Neuronal stem cell (in vitro differentiated cells): ENCODE measurements at regions not wholly inside any gene's neighbourhood (a gene's known extent, or its start where the extent isn't known, plus 50 kb on each side); places are given as distances from the start of the nearest gene placed in this dataset.

Experiments used
- DNase-seq: peaks from one replicate; pipeline ENCODE4 v3.0.0-alpha.2; 2013; ENCODE audit warnings: low spot score
- H2AFZ ChIP-seq: one replicate; pipeline ENCODE4 v1.6.1; 2013; ENCODE audit warnings: mild to moderate bottlenecking, low read length, inconsistent platforms
- H2AK5ac ChIP-seq: 2 replicates; pipeline ENCODE4 v1.6.1; 2013; ENCODE audit warnings: low read depth, mild to moderate bottlenecking, inconsistent platforms, low read length, moderate library complexity, mixed read lengths
- H2BK120ac ChIP-seq: 2 replicates; pipeline ENCODE4 v1.6.1; 2013; ENCODE audit warnings: low read depth, mild to moderate bottlenecking, inconsistent platforms, low read length, moderate library complexity, mixed read lengths
- H2BK12ac ChIP-seq: one replicate; pipeline ENCODE4 v1.6.1; 2013; ENCODE audit warnings: low read length, inconsistent platforms
- H2BK15ac ChIP-seq: 2 replicates; pipeline ENCODE4 v1.6.1; 2013; ENCODE audit warnings: mild to moderate bottlenecking, low read length, inconsistent platforms, mixed read lengths
- H2BK5ac ChIP-seq: one replicate; pipeline ENCODE4 v1.6.1; 2013; ENCODE audit warnings: inconsistent platforms, mild to moderate bottlenecking, low read length, moderate library complexity
- H3K14ac ChIP-seq: one replicate; pipeline ENCODE4 v1.6.1; 2013; ENCODE audit warnings: low read length, inconsistent platforms
- H3K18ac ChIP-seq: 2 replicates; pipeline ENCODE4 v1.6.1; 2013; ENCODE audit warnings: low read length, inconsistent platforms
- H3K23ac ChIP-seq: 2 replicates; pipeline ENCODE4 v1.6.1; 2013; ENCODE audit warnings: low read depth, mild to moderate bottlenecking, mixed read lengths, low read length, inconsistent platforms; ENCODE audit not compliant: poor library complexity
- H3K27ac ChIP-seq: replicated peaks from 3 replicates; pipeline ENCODE4 v1.5.1; 2013; ENCODE audit warnings: low read length, inconsistent platforms
- H3K27me3 ChIP-seq, 3 experiments: 2 replicates each; pipeline ENCODE4 v1.6.1; 2013; ENCODE audit warnings: low read length in 3 of 3, mild to moderate bottlenecking in 2 of 3, inconsistent platforms in 1 of 3, low read depth in 1 of 3, mixed read lengths in 1 of 3, moderate library complexity in 1 of 3; ENCODE audit not compliant: control insufficient read depth in 3 of 3, insufficient read depth in 3 of 3
- H3K36me3 ChIP-seq, 2 donors: replicated peaks in 1 of 2; 2 replicates each; pipeline ENCODE4 v1.6.1; 2013; ENCODE audit warnings: low read length in 2 of 2; ENCODE audit not compliant: control insufficient read depth in 2 of 2, insufficient read depth in 2 of 2
- H3K4ac ChIP-seq: 2 replicates; pipeline ENCODE4 v1.6.1; 2013; ENCODE audit warnings: inconsistent platforms, mild to moderate bottlenecking, low read length, moderate library complexity
- H3K4me1 ChIP-seq, 2 donors: 1 replicate in 1 of 2; 2 replicates in 1 of 2; pipeline ENCODE4 v1.6.1; 2013; ENCODE audit warnings: low read length in 2 of 2, low read depth in 1 of 2; ENCODE audit not compliant: control insufficient read depth in 2 of 2, insufficient read depth in 1 of 2
- H3K4me2 ChIP-seq: one replicate; pipeline ENCODE4 v1.6.1; 2013; ENCODE audit warnings: mild to moderate bottlenecking, low read length, inconsistent platforms; ENCODE audit not compliant: insufficient read depth, poor library complexity, severe bottlenecking
- H3K4me3 ChIP-seq, 2 donors: 2 replicates each; pipeline ENCODE4 v1.5.1; 2013; ENCODE audit warnings: low read length in 2 of 2, mild to moderate bottlenecking in 2 of 2, inconsistent platforms in 1 of 2, moderate library complexity in 1 of 2
- H3K79me1 ChIP-seq: one replicate; pipeline ENCODE4 v1.6.1; 2013; ENCODE audit warnings: low read depth, mild to moderate bottlenecking, inconsistent platforms, low read length, moderate library complexity
- H3K9ac ChIP-seq: one replicate; pipeline ENCODE4 v1.6.1; 2013; ENCODE audit warnings: mild to moderate bottlenecking, low read depth, low read length, inconsistent platforms; ENCODE audit not compliant: poor library complexity
- H3K9me3 ChIP-seq, 2 donors: replicated peaks in 1 of 2; 2 replicates each; pipeline versions ENCODE3 to v1.6.1; 2013; ENCODE audit warnings: low read length in 2 of 2, mild to moderate bottlenecking in 2 of 2, inconsistent platforms in 1 of 2, low read depth in 1 of 2, mixed read lengths in 1 of 2, moderate library complexity in 1 of 2; ENCODE audit not compliant: control insufficient read depth in 2 of 2, insufficient read depth in 1 of 2
- H4K8ac ChIP-seq: one replicate; pipeline ENCODE4 v1.6.1; 2013; ENCODE audit warnings: low read depth, mild to moderate bottlenecking, inconsistent platforms, low read length, moderate library complexity
- H4K91ac ChIP-seq: one replicate; pipeline ENCODE4 v1.6.1; 2013; ENCODE audit warnings: low read length, low read depth, mild to moderate bottlenecking, inconsistent platforms; ENCODE audit not compliant: poor library complexity
- WGBS, 2 donors: extraction: QIAGEN DNeasy Blood & Tissue Kit; methylation state at CpG; one replicate each; pipeline ENCODE4 v1.1.7; 2013; ENCODE audit warnings: missing lambda C conversion rate in 2 of 2, mixed read lengths in 1 of 2; ENCODE audit not compliant: insufficient read length in 2 of 2, insufficient replicate concordance in 1 of 2; ENCODE audit errors: extremely low coverage in 2 of 2; 5-methylcytosine and 5-hydroxymethylcytosine counted together

DNA sequence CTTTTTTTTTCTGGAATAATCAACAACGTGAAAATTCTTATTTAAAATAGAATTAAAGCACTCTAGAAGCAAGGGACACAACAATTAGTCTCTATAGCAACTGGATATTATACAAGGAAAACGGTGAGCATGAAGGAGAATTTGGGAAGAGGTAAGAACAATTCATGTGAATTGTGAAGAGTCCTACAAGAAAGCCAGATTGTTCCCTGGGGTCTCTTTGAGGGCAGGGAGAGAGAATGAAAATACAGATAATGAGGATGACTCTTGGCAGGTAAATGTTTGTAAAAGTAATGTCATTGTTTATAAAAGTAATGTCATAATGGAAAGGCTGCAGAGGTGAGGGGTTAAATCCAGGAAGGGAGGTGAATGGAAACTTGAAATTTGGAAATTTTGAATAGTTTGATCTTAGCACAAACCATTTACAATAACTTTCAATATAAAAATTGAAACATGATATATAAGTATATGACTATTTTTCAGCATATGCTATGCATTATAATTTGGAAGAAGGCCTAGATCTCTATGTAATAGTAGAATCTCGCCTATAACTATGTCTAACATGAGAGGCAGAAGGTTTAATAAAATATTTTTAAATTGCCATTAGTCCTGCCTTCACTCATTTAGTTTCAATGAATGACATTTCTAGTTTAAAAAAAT is 378.8 kb upstream of the DCN start:
- Histone ChIP-seq H3K79me1 (no peaks in the 10 kb centered on the region), H3K9ac (no peak overlapping the region), H3K4ac (no peak overlapping the region), H3K18ac (no peak overlapping the region), H2AFZ (no peak overlapping the region), H4K8ac (no peak overlapping the region), H3K4me1 (peaks cover 0 to 2% of the 10 kb centered on the region in 2 donors), H3K9me3 (no peaks in the 10 kb centered on the region), H3K23ac (no peak overlapping the region), H3K14ac (no peak overlapping the region), H4K91ac (no peak overlapping the region), H3K4me2 (no peak overlapping the region), H2BK120ac (no peak overlapping the region), H3K27ac (no peak overlapping the region), H2BK15ac (no peak overlapping the region), H3K27me3 (no peaks in the 10 kb centered on the region), H2BK5ac (no peak overlapping the region), H2BK12ac (no peak overlapping the region), H3K4me3 (no peak overlapping the region), H2AK5ac (no peak overlapping the region), H3K36me3 (no peaks in the 10 kb centered on the region)
- DNase-seq = no peak
- WGBS, 2 donors = no CpG with 5 or more reads among the region's 3 CpGs

DNA sequence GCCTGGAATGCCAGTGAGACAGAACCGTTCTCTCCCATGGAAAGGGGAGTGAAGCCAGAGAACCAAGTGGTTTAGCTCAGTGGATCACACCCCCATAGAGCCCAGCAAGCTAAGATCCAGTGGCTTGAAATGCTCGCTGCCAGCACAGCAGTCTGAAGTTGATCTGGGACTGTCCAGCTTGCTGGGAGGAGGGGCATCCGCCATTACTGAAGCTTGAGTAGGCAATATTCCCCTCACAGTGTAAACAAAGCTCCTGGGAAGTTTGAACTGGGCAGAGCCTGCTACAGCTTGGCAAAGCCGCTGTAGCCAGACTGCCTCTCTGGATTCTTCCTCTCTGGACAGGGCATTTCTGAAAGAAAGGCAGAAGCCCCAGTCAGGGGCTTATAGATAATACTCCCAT is 374.3 kb upstream of the DCN start:
- Histone ChIP-seq H3K14ac (no peak overlapping the region), H2AK5ac (no peak overlapping the region), H3K18ac (peak overlapping the region; percentile 11), H3K36me3 (no peaks in the 10 kb centered on the region), H2BK120ac (no peak overlapping the region), H3K9ac (no peak overlapping the region), H3K9me3 (no peaks in the 10 kb centered on the region), H2BK12ac (no peak overlapping the region), H3K23ac (no peak overlapping the region), H3K27me3 (no peaks in the 10 kb centered on the region), H3K4ac (no peak overlapping the region), H3K4me1 (no peaks in the 10 kb centered on the region), H2AFZ (peak overlapping the region; percentile 66), H4K8ac (no peak overlapping the region), H2BK15ac (no peak overlapping the region), H3K79me1 (no peaks in the 10 kb centered on the region), H4K91ac (no peak overlapping the region), H3K4me3 (no peak overlapping the region), H2BK5ac (no peak overlapping the region), H3K27ac (no peak overlapping the region), H3K4me2 (no peak overlapping the region)
- no CpG with 5 or more reads among the region's 4 CpGs for whole genome bisulfite sequencing, 2 donors
- DNase-seq = no peak

DNA sequence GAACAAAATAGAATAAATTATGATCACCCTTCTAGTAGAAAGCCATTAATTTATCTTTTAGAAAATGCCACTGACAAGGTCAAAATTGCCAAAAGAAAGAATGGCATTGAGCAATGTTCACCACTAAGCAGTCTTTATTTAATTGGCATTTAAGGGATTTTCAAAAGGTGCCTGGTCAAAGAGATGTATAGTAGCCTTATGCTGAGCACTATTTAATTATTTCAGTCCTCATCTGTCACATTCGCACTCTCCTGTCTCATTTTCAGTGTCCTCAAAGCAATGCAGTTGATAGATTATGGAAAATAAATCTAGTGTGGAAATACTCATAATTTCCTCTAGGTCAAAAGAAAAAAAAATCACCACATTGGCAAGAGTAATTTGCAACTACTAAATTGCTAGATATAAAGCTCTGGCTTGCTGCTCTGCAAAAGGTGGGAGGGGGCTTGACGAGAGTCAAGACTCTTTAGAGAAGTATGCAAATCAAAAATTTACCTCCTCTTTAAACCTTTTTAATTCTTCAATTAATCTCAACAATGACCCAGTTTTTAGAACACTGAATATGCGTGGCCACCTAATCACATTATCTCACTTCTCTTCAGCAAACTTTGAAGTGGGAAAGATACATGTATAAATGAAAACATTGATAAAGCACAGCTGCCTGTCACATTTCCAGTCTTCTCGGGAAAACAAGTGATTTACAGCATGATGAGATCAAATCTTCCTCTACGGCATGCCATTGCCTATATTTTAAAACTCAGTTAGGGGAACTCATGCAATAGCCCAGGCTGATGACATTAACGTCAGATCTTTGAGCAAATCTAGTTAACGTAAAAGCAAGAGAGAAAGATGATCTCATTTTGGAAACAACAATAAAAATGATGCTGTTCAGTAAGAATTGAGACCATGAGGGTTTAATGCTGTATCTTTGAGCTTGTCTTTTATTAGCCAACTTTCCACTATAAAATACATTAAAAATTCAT is 373.1 kb upstream of the DCN start:
- Histone ChIP-seq H3K23ac (no peak overlapping the region), H3K79me1 (no peaks in the 10 kb centered on the region), H4K91ac (no peak overlapping the region), H3K27me3 (no peaks in the 10 kb centered on the region), H3K4ac (no peak overlapping the region), H3K36me3 (no peaks in the 10 kb centered on the region), H2BK5ac (no peak overlapping the region), H3K27ac (no peak overlapping the region), H3K9me3 (no peaks in the 10 kb centered on the region), H2BK120ac (no peak overlapping the region), H3K4me3 (no peak overlapping the region), H3K9ac (no peak overlapping the region), H4K8ac (no peak overlapping the region), H2BK12ac (no peak overlapping the region), H2BK15ac (no peak overlapping the region), H3K18ac (no peak overlapping the region), H3K4me1 (no peaks in the 10 kb centered on the region), H2AK5ac (no peak overlapping the region), H3K4me2 (no peak overlapping the region), H2AFZ (no peak overlapping the region), H3K14ac (no peak overlapping the region)
- DNase-seq = no peak
- WGBS, 2 donors = no CpG with 5 or more reads among the region's 7 CpGs

- Histone ChIP-seq H3K36me3 (no peaks in the 10 kb centered on the region), H3K9ac (no peak overlapping the region), H2BK12ac (no peak overlapping the region), H3K4me3 (no peak overlapping the region), H4K91ac (no peak overlapping the region), H3K23ac (peak overlapping the region; percentile 80), H2BK15ac (peak overlapping the region; percentile 27), H3K27ac (no peak overlapping the region), H3K18ac (no peak overlapping the region), H2AFZ (peak overlapping the region; percentile 39), H3K79me1 (no peaks in the 10 kb centered on the region), H2AK5ac (no peak overlapping the region), H3K14ac (no peak overlapping the region), H3K9me3 (no peaks in the 10 kb centered on the region), H3K27me3 (no peaks in the 10 kb centered on the region), H3K4me2 (no peak overlapping the region), H3K4ac (no peak overlapping the region), H2BK120ac (no peak overlapping the region), H3K4me1 (no peaks in the 10 kb centered on the region), H4K8ac (no peak overlapping the region), H2BK5ac (no peak overlapping the region)
- WGBS, 2 donors = no CpG with 5 or more reads among the region's 8 CpGs
- no peak for DNase-seq
Observed at GRCh38 chr12:91551927-91552326, 369.3 kb upstream of the DCN start.
